Gastroesophageal sphincter (tissue), 3 donors: ENCODE measurements at regions not wholly inside any gene's neighbourhood (a gene's known extent, or its start where the extent isn't known, plus 50 kb on each side); places are given as distances from the start of the nearest gene placed in this dataset.

Experiments
- CTCF ChIP-seq, 4 experiments: fragments of 200-600 bp in 2 of 4; fragments of 450-650 bp in 2 of 4; sonication (generic) in 1 of 4; IDR thresholded peaks; one replicate each; pipeline ENCODE4 v1.5.1; 2017 to 2019; ENCODE audit warnings: antibody characterized with exemption in 4 of 4, mild to moderate bottlenecking in 2 of 4, moderate library complexity in 2 of 4
- EP300 ChIP-seq: sonication (generic); formaldehyde crosslinking; IDR thresholded peaks from one replicate; pipeline ENCODE4 v1.6.1; 2017; ENCODE audit warnings: antibody characterized with exemption, mild to moderate bottlenecking
- POLR2A ChIP-seq, 2 donors: fragments of 450-650 bp; IDR thresholded peaks; one replicate each; pipeline ENCODE4 v1.6.1; 2017; ENCODE audit warnings: antibody characterized with exemption in 2 of 2, mild to moderate bottlenecking in 2 of 2, moderate library complexity in 1 of 2
- POLR2AphosphoS5 ChIP-seq: sonication (generic); formaldehyde crosslinking; IDR thresholded peaks from one replicate; pipeline ENCODE4 v1.6.1; 2017; ENCODE audit warnings: antibody characterized with exemption

GRCh38 chr2:131646669-131647297 lies 119.1 kb downstream of the CCDC74A start:
- TF ChIP-seq POLR2AphosphoS5 (no peak), CTCF (IDR thresholded peaks at IDR 0.05) (no peak), POLR2A (IDR thresholded peaks at IDR 0.05) (no peak), EP300 (no peak)
